Dendritic cell treated with granulocyte-macrophage colony-stimulating factor and Interleukin-4, amounts not matched to agents 40 ng/mL and 50 ng/mL, for 4 days (primary cell): ENCODE measurements at regions not wholly inside any gene's neighbourhood (a gene's known extent, or its start where the extent isn't known, plus 50 kb on each side); places are given as distances from the start of the nearest gene placed in this dataset.

ENCODE experiments used
- H3K27ac Mint-ChIP-seq: one replicate; pipeline ENCODE4 v1.8.0; 2022; ENCODE audit warnings: mild to moderate bottlenecking, mixed read lengths
- H3K27me3 Mint-ChIP-seq: one replicate; pipeline ENCODE4 v1.8.0; 2022; ENCODE audit warnings: mild to moderate bottlenecking, mixed read lengths
- H3K36me3 Mint-ChIP-seq: one replicate; pipeline ENCODE4 v1.8.0; 2022; ENCODE audit warnings: low read depth, mixed read lengths
- H3K4me1 Mint-ChIP-seq: one replicate; pipeline ENCODE4 v1.8.0; 2022; ENCODE audit warnings: low read depth, mixed read lengths
- H3K4me3 Mint-ChIP-seq: one replicate; pipeline ENCODE4 v1.8.0; 2022; ENCODE audit warnings: mild to moderate bottlenecking, moderate library complexity, mixed read lengths
- H3K9me3 Mint-ChIP-seq: one replicate; pipeline ENCODE4 v1.8.0; 2022; ENCODE audit warnings: mixed read lengths
- intact Hi-C: fragments of 100-400 bp; cut with micrococcal nuclease; formaldehyde crosslinking; loops from one replicate; pipeline ENCODE4 v1.15.0; 2022

DNA sequence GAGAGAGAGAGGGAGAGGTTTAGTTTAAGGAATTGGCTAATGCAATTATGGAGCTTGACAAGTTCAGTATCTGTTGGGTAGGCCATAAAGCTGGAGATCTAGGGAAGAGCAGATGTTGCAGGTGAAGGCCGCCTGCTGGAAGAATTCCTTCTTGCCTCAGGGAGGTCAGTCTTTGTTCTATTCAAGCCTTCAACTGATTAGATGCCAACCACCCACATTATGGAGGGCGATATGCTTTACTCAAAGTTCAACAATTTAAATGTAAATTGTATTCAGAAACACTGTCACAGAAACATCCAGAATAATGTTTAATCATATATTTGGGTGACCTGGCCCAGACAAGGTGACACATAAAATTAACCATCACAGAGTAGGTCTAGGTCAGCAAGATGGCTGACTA lies 51.7 kb upstream of the SSBP2 start:
- no peaks in the 10 kb centered on the region for H3K4me1 Mint-ChIP-seq
- H3K27me3 Mint-ChIP-seq = peaks cover 2% of the 10 kb centered on the region
- no peak overlapping the region for H3K4me3 Mint-ChIP-seq

DNA sequence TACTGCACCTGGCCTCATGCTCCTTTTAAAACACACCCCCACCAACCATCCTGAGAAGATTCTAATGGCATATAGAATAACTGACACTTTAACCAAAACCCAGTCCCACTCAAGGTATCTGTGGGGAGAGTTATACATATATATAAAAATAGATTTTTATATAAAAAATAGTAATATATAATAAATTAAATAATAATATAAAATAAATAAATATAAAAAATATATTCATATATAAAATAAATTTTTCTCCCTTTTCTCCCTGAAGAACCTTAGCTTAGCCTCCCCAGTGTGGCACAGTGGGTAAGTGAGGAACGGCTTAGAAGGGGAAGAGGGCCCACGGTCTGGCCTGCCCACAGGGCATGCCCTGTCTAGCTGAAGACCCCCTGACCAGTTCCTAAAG lies 51.1 kb upstream of the SSBP2 start:
- Mint-ChIP-seq H3K9me3 (peaks cover 19% of the 10 kb centered on the region), H3K4me1 (no peaks in the 10 kb centered on the region), H3K36me3 (no peaks in the 10 kb centered on the region), H3K4me3 (no peak overlapping the region), H3K27ac (no peak overlapping the region), H3K27me3 (peaks cover 2% of the 10 kb centered on the region)
- intact Hi-C loops = no loop called here

More for the DNA sequence above, 51.7 kb upstream of the SSBP2 start:
- intact Hi-C loops = no loop called here
- Mint-ChIP-seq H3K9me3 (peaks cover 25% of the 10 kb centered on the region), H3K36me3 (no peaks in the 10 kb centered on the region), H3K27ac (no peak overlapping the region)

GRCh38 chr5:81800797-81801196 lies 49.9 kb upstream of the SSBP2 start:
- Mint-ChIP-seq H3K4me1 (no peaks in the 10 kb centered on the region), H3K9me3 (peaks cover 7% of the 10 kb centered on the region), H3K36me3 (no peaks in the 10 kb centered on the region), H3K27ac (no peak overlapping the region), H3K27me3 (peaks cover 2% of the 10 kb centered on the region), H3K4me3 (no peak overlapping the region)
- intact Hi-C loops = no loop called here
